Peyer's patch (tissue), 4 donors: ENCODE measurements at regions not wholly inside any gene's neighbourhood (a gene's known extent, or its start where the extent isn't known, plus 50 kb on each side); places are given as distances from the start of the nearest gene placed in this dataset.

ENCODE experiments used
- DNase-seq, 3 donors: peaks; one replicate each; pipeline ENCODE4 v3.0.0-alpha.2; 2017 to 2019
- H3K27ac ChIP-seq, 4 donors: fragments of 200-600 bp; sonication (generic); one replicate each; pipeline ENCODE4 v1.5.1; 2016 to 2019
- H3K27me3 ChIP-seq, 2 donors: fragments of 200-600 bp; sonication (generic); one replicate each; pipeline ENCODE4 v1.5.1; 2019
- H3K36me3 ChIP-seq, 3 donors: fragments of 200-600 bp; sonication (generic); one replicate each; pipeline ENCODE4 v1.5.1; 2016 to 2019
- H3K4me1 ChIP-seq, 4 donors: fragments of 200-600 bp; sonication (generic); one replicate each; pipeline ENCODE4 v1.5.1; 2016 to 2019
- H3K4me3 ChIP-seq, 4 donors: fragments of 200-600 bp; sonication (generic); 1 replicate in 3 of 4; 2 replicates in 1 of 4; pipeline ENCODE4 v1.5.1; 2016 to 2019; ENCODE audit warnings: mild to moderate bottlenecking in 1 of 4
- H3K9me3 ChIP-seq, 4 donors: fragments of 200-600 bp; sonication (generic); one replicate each; pipeline ENCODE4 v1.5.1; 2016 to 2019; ENCODE audit warnings: mild to moderate bottlenecking in 1 of 4
- CTCF ChIP-seq, 6 experiments: fragments of 450-650 bp in 4 of 6; fragments of 200-600 bp in 2 of 6; sonication (generic) in 1 of 6; IDR thresholded peaks; one replicate each; pipeline ENCODE4 v1.5.1; 2017 to 2019; ENCODE audit warnings: antibody characterized with exemption in 6 of 6, mild to moderate bottlenecking in 3 of 6, moderate library complexity in 1 of 6
- POLR2A ChIP-seq, 2 donors: fragments of 450-650 bp; IDR thresholded peaks; one replicate each; pipeline ENCODE4 v1.5.1; 2017; ENCODE audit warnings: antibody characterized with exemption in 2 of 2, mild to moderate bottlenecking in 2 of 2, moderate library complexity in 2 of 2

- no peak for TF ChIP-seq CTCF (IDR thresholded peaks at IDR 0.05)
- TF ChIP-seq POLR2A (IDR thresholded peaks at IDR 0.05): no peak
- H3K36me3 ChIP-seq: no peaks in the 10 kb centered on the region
- DNase-seq: no peak
Measured at GRCh38 chr7:27367179-27367932, 124.8 kb downstream of the EVX1 start.

GRCh38 chr7:27367933-27368549, 125.4 kb downstream of the EVX1 start:
- TF ChIP-seq CTCF (IDR thresholded peaks at IDR 0.05): no peak
- no peak for TF ChIP-seq POLR2A (IDR thresholded peaks at IDR 0.05)
- no peak for DNase-seq
- Histone ChIP-seq H3K36me3 (no peaks in the 10 kb centered on the region), H3K9me3 (no peaks in the 10 kb centered on the region), H3K27ac (no peak overlapping the region), H3K4me1 (no peaks in the 10 kb centered on the region), H3K4me3 (no peak overlapping the region), H3K27me3 (no peaks in the 10 kb centered on the region)

More at GRCh38 chr7:27367179-27367932, 124.8 kb downstream of the EVX1 start:
- Histone ChIP-seq H3K27ac (no peak overlapping the region), H3K4me1 (no peaks in the 10 kb centered on the region), H3K4me3 (no peak overlapping the region), H3K9me3 (no peaks in the 10 kb centered on the region), H3K27me3 (no peaks in the 10 kb centered on the region)

- TF ChIP-seq POLR2A (IDR thresholded peaks at IDR 0.05): no peak
- H3K27me3 ChIP-seq: no peaks in the 10 kb centered on the region
- DNase-seq: no peak
- no peaks in the 10 kb centered on the region for H3K36me3 ChIP-seq
- H3K4me3 ChIP-seq: no peak overlapping the region
- H3K9me3 ChIP-seq: no peaks in the 10 kb centered on the region
- no peaks in the 10 kb centered on the region for H3K4me1 ChIP-seq
- no peak overlapping the region for H3K27ac ChIP-seq
Measured at GRCh38 chr7:27374958-27375841, 132.6 kb downstream of the EVX1 start.

GRCh38 chr7:27375958-27376357, 133.4 kb downstream of the EVX1 start:
- Histone ChIP-seq H3K4me1 (no peaks in the 10 kb centered on the region), H3K4me3 (no peak overlapping the region), H3K27me3 (no peaks in the 10 kb centered on the region), H3K36me3 (no peaks in the 10 kb centered on the region), H3K9me3 (no peaks in the 10 kb centered on the region), H3K27ac (no peak overlapping the region)
- no peak for TF ChIP-seq POLR2A (IDR thresholded peaks at IDR 0.05)
- TF ChIP-seq CTCF (IDR thresholded peaks at IDR 0.05): no peak
- no peak for DNase-seq

GRCh38 chr7:27377988-27378387, 135.4 kb downstream of the EVX1 start:
- Histone ChIP-seq H3K4me3 (no peak overlapping the region), H3K27ac (no peak overlapping the region), H3K27me3 (no peaks in the 10 kb centered on the region), H3K36me3 (no peaks in the 10 kb centered on the region), H3K9me3 (no peaks in the 10 kb centered on the region), H3K4me1 (no peaks in the 10 kb centered on the region)
- no peak for DNase-seq
- TF ChIP-seq CTCF (IDR thresholded peaks at IDR 0.05) (no peak), POLR2A (IDR thresholded peaks at IDR 0.05) (no peak)

- Histone ChIP-seq H3K9me3 (no peaks in the 10 kb centered on the region), H3K4me3 (no peak overlapping the region), H3K4me1 (no peaks in the 10 kb centered on the region), H3K36me3 (no peaks in the 10 kb centered on the region), H3K27me3 (no peaks in the 10 kb centered on the region), H3K27ac (no peak overlapping the region)
- DNase-seq: no peak
- no peak for TF ChIP-seq POLR2A (IDR thresholded peaks at IDR 0.05)
- TF ChIP-seq CTCF (IDR thresholded peaks at IDR 0.05): no peak
Measured at GRCh38 chr7:27382307-27382706, 139.7 kb downstream of the EVX1 start.
